Erythroblast (primary cell): ENCODE measurements at regions not wholly inside any gene's neighbourhood (a gene's known extent, or its start where the extent isn't known, plus 50 kb on each side); places are given as distances from the start of the nearest gene placed in this dataset.

ENCODE experiments used
- GATA1 ChIP-seq: IDR thresholded peaks from 2 replicates; pipeline ENCODE4 v1.6.1; 2011; ENCODE audit warnings: low read depth, mild to moderate bottlenecking, control low read depth, low read length, moderate library complexity
- POLR2A ChIP-seq: IDR thresholded peaks from 2 replicates; pipeline ENCODE4 v1.6.1; 2011; ENCODE audit warnings: mild to moderate bottlenecking, low read length

DNA sequence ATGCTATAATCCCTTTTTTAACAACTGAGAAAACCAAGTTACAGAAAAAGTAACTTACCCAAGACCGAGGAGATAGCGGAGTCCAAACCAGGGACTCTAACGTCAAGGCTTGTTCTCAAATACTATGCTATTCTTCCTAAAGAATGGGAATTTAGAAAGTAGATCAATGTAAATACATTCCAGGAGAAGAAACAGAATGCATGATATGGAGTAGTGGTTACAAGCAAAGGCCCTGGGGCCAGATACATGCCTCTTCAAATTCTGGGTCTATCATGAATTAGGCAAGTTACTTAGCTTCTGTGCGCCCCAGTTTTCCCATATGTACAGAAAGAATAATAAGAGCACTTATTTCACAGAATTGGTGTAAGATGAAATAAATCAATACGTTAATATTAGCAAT lies 102.0 kb upstream of the CHMP2B start:
- TF ChIP-seq POLR2A (no peak), GATA1 (no peak)
